ENCODE measurements at regions not wholly inside any gene's neighbourhood (a gene's known extent, or its start where the extent isn't known, plus 50 kb on each side); places are given as distances from the start of the nearest gene placed in this dataset.
"Not testable (repeated sequence)": the region's sequence is repeated elsewhere in the genome, so short reads cannot be mapped to it uniquely, and the experiment has no call there.

- DNase-seq (ENCODE audit: low read depth in 2 of 2), result no peak
These were observed 176.1 kb upstream of the PFKP start for GRCh38 chr10:2891073-2891769.

- DNase-seq (ENCODE audit: low read depth in 2 of 2), result no peak
These were observed 177.3 kb upstream of the PFKP start for GRCh38 chr10:2890093-2890492.

- DNase-seq (ENCODE audit: low read depth in 2 of 2), result no peak
These were observed 178.8 kb upstream of the PFKP start for GRCh38 chr10:2888403-2889004.

- DNase-seq (ENCODE audit: low read depth in 2 of 2), result no peak
These were observed 179.8 kb upstream of the PFKP start for GRCh38 chr10:2887391-2888070.

GRCh38 chr10:2886662-2887061, 180.7 kb upstream of the PFKP start:
- DNase-seq (ENCODE audit: low read depth in 2 of 2), result no peak

GRCh38 chr10:2885288-2886278, 181.8 kb upstream of the PFKP start:
- no peak for DNase-seq (ENCODE audit: low read depth in 2 of 2)

GRCh38 chr10:2883983-2884540, 183.3 kb upstream of the PFKP start:
- not testable (repeated sequence) for DNase-seq (ENCODE audit: low read depth in 2 of 2)

- no peak for DNase-seq (ENCODE audit: low read depth in 2 of 2)
These were observed 184.1 kb upstream of the PFKP start for GRCh38 chr10:2883238-2883637.

GRCh38 chr10:2882628-2883027, 184.7 kb upstream of the PFKP start:
- no peak for DNase-seq (ENCODE audit: low read depth in 2 of 2)

GRCh38 chr10:2881720-2882620, 185.4 kb upstream of the PFKP start:
- DNase-seq (ENCODE audit: low read depth in 2 of 2), result no peak

- DNase-seq (ENCODE audit: low read depth in 2 of 2), result not testable (repeated sequence)
These were observed 187.3 kb upstream of the PFKP start for GRCh38 chr10:2880050-2880449.

GRCh38 chr10:2878818-2879217, 188.5 kb upstream of the PFKP start:
- DNase-seq (ENCODE audit: low read depth in 2 of 2), result no peak

- no peak for DNase-seq (ENCODE audit: low read depth in 2 of 2)
These were observed 191.3 kb upstream of the PFKP start for GRCh38 chr10:2876032-2876431.

GRCh38 chr10:2874963-2875362, 192.4 kb upstream of the PFKP start:
- DNase-seq (ENCODE audit: low read depth in 2 of 2), result no peak

- DNase-seq (ENCODE audit: low read depth in 2 of 2), result no peak
These were observed 193.6 kb upstream of the PFKP start for GRCh38 chr10:2873769-2874168.

- DNase-seq (ENCODE audit: low read depth in 2 of 2), result no peak
These were observed 195.6 kb upstream of the PFKP start for GRCh38 chr10:2871673-2872219.

GRCh38 chr10:2870654-2871053, 196.7 kb upstream of the PFKP start:
- no peak for DNase-seq (ENCODE audit: low read depth in 2 of 2)

- DNase-seq (ENCODE audit: low read depth in 2 of 2), result no peak
These were observed 199.5 kb upstream of the PFKP start for GRCh38 chr10:2867788-2868299.

GRCh38 chr10:2866569-2866968, 200.8 kb upstream of the PFKP start:
- no peak for DNase-seq (ENCODE audit: low read depth in 2 of 2)

- DNase-seq (ENCODE audit: low read depth in 2 of 2), result no peak
These were observed 205.6 kb upstream of the PFKP start for GRCh38 chr10:2861632-2862210.

Data from stimulated activated CD8-positive, alpha-beta memory T cell treated with anti-CD3 and anti-CD28 coated beads, Interleukin-2, amount 100 ng/mL, for 1 hour (primary cell).